ENCODE measurements at regions not wholly inside any gene's neighbourhood (a gene's known extent, or its start where the extent isn't known, plus 50 kb on each side); places are given as distances from the start of the nearest gene placed in this dataset.

DNA sequence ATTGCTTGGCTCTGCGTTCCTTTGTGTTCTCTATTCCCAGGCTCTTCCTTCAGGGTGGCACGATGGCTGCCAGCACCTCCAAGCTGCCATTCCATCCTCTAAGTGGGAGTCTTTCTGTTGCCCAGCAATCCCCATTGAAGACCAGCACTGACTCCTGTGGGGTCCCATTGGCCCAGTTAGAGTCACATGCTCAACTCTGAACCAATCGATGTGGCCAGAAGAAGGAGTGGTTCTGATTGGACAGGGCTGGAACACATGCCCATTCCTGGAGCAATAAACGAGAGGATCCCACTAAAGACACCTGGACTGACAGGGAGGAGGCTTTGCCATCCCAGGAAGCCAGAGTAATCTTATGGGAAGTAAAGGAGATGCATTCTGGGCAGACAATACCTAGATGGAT is 97.2 kb upstream of the IGSF21 start:
- TF ChIP-seq ZFX (IDR thresholded peaks at IDR 0.05) (no peak), CTCF (conservative IDR thresholded peaks at IDR 0.05) (no peak)
- no peak overlapping the region for H3K27ac ChIP-seq

DNA sequence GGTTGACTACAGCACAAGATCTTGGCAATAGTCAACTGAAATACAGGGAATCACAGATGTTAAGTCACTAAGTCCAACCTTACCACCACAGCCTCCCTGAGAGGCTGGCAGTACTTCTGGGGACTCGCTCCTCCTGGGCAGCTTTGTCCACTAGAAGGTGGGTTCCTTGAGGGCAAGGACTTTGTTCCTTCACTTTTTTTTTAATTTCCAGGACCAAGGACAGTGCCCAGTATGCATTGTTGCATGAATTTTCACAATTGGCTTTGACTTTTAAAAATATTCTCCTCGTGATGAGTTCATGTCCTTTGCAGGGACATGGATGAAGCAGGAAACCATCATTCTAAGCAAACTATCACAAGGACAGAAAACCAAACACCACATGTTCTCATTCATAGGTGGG is 96.7 kb upstream of the IGSF21 start:
- H3K27ac ChIP-seq, result no peak overlapping the region
- no peak for TF ChIP-seq CTCF (conservative IDR thresholded peaks at IDR 0.05)

- H3K27ac ChIP-seq, result no peak overlapping the region
- TF ChIP-seq ZFX (IDR thresholded peaks at IDR 0.05) (no peak), CTCF (conservative IDR thresholded peaks at IDR 0.05) (no peak)
These were observed 95.9 kb upstream of the IGSF21 start for GRCh38 chr1:18011703-18012102.

- no peak overlapping the region for H3K27ac ChIP-seq
- no peak for TF ChIP-seq CTCF (conservative IDR thresholded peaks at IDR 0.05)
- TF ChIP-seq ZFX (IDR thresholded peaks at IDR 0.05), result no peak
These were observed 94.9 kb upstream of the IGSF21 start for GRCh38 chr1:18012686-18013085.

DNA sequence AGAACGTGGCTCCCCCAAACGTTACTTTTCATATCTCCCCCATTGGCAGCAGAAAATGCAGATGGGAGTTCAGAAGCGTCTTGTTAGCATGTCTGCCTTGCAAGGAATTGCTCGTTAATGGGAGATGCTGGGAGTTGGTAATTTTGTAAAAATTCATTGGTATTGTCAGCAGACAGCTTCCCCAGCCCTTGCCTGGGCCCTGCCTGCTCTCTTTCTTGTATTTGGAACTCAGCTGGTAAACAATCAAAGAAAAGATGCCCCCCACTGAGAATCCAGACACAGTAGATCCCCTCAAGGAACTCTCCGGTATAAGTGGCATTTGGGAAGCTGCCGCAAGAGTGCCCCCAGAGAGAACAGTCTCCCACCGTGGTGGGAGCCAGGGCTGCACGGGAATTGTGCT is 94.4 kb upstream of the IGSF21 start:
- TF ChIP-seq CTCF (conservative IDR thresholded peaks at IDR 0.05), result no peak
- no peak for TF ChIP-seq ZFX (IDR thresholded peaks at IDR 0.05)
- no peak overlapping the region for H3K27ac ChIP-seq

DNA sequence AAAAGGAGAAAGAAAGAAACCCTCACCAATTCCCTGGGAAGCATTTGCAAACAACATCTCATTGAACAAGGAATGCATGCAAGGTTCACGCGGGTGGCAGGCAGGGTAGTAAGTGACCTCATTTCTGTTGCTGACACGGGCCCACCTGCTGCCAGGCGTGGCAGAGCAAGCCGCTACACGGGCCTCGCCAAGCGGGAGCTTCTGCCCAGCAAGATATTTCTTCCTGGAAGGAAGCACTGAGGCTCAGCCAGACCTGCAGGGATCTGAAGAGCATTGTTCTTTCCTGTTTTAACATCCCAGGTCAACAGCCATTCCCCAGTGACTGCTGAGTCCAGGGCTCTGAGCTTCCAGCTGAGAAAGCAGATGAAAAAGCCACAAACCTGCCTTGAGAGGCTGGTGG is 91.9 kb upstream of the IGSF21 start:
- TF ChIP-seq ZFX (IDR thresholded peaks at IDR 0.05), result no peak
- no peak for TF ChIP-seq CTCF (conservative IDR thresholded peaks at IDR 0.05)
- H3K27ac ChIP-seq, result no peak overlapping the region

DNA sequence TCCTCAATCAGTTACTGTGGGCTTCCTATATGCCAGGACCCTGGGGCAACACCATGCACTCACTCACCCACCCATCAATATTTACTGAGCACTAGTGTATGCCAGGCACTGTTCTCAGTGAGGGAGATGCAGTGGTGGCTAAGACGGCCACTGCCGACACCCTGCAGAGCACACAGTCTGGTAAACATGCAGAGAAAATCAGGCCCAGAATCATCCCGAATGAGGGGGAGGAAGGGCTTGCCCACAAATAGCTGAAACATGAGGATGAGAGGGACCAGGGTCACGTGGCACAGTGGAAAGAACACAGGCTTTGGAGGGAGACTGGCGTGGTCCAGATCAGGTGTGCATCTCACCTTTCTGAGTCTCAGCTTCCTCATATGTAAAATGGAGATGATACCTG is 89.2 kb upstream of the IGSF21 start:
- no peak overlapping the region for H3K27ac ChIP-seq
- no peak for TF ChIP-seq ZFX (IDR thresholded peaks at IDR 0.05)

DNA sequence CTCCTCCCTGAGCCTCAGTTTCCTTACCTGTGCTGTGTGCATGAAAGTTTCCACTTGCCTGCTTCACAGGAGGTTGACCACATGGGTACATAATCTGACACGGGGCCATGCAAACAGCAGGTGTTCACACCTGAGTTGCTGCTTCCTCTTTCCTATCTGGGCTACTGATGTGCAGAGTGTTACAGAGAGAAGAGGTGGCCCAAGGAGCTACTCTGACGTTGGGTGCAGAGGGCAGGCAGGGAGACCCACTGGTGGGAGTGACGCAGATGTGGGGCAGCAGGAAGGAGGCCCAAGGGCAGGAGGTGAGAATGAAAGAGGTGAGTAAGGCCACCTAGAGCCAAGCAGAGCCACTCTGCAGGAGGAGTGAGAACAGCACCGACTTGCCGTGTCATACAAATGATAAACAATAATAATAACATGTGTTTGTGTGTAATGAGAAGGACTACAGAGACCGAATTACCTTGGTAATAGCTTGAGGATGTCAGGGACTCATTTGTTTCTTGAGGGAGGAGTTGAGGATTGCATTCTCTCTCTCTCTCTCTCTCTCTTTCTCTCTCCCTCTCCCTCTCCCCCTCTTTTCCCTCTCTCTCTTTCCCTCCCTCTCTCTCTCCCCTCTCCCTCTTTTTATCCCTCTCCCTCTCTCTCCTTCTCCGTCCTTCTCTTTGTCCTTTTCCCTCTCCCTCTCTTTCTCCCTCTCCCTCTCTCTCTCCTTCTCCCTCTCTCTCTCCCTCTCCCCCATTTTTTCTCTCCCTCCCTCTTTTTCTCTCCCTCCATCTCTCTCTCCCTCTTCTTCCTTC is 87.4 kb upstream of the IGSF21 start:
- H3K27ac ChIP-seq, result no peak overlapping the region
- TF ChIP-seq ZFX (IDR thresholded peaks at IDR 0.05) (no peak), CTCF (conservative IDR thresholded peaks at IDR 0.05) (no peak)
